ENCODE measurements at regions not wholly inside any gene's neighbourhood (a gene's known extent, or its start where the extent isn't known, plus 50 kb on each side); places are given as distances from the start of the nearest gene placed in this dataset.

DNA sequence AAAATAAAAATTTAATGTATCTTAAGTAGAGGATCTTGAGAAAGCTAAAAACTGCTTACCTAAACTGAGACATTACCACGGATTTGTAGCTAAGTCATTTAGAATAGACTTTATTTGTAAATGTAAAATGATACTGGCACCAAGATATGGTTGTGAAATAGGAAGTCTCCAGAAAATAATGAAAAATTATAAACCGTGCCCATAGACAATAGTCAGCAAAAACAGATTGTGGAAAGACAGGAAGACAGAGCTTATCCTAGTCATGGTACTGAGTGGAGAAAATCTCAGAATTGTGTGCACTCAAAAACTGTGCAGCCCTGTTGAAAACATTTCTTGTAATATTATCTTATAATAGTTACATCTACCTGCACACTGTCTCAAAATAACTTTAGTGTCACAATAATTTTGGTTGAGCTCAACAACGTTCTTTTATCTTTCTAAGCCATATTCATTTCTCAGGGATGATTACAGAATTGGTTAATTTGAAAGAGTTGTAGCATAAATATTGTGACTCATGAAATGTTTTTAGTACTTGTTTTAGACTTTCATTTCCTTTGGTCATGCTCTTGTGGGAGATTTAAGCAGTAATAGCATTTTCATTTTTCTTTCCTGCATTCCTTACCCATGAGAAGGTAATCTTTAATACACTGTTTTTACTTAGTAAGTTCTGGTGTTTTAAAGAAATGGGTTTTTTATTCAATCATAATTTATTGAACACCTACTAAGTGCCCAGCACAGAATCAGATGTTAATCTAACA is 174.5 kb downstream of the SOX4 start:
- H3K4me1 Mint-ChIP-seq (ENCODE audit: low read depth, unreplicated experiment): peaks cover 49% of the 10 kb centered on the region
- no peak for DNase-seq

DNA sequence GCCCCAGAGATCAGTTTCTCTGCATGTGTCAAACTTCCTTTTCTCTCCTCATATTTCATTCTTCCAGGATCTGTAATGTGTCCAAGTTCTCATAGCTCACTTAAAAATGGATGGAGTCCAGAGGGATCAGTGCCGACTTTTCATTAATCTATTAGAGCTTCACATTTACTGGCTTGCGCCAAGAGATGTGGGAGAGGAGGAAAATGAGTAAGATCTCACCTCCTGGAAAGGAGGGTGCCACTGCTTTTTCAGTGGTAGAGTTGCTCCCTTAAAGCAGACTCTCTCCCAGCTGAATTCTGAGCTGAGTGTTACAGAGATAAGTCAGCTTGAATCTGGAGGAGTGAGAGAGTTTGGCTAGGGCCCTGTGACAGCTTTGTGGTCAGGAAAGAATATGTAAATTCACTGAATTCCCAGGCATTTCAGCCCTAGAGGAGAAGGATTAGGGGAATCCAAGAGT is 175.9 kb downstream of the SOX4 start:
- TF ChIP-seq, protein P1, sequence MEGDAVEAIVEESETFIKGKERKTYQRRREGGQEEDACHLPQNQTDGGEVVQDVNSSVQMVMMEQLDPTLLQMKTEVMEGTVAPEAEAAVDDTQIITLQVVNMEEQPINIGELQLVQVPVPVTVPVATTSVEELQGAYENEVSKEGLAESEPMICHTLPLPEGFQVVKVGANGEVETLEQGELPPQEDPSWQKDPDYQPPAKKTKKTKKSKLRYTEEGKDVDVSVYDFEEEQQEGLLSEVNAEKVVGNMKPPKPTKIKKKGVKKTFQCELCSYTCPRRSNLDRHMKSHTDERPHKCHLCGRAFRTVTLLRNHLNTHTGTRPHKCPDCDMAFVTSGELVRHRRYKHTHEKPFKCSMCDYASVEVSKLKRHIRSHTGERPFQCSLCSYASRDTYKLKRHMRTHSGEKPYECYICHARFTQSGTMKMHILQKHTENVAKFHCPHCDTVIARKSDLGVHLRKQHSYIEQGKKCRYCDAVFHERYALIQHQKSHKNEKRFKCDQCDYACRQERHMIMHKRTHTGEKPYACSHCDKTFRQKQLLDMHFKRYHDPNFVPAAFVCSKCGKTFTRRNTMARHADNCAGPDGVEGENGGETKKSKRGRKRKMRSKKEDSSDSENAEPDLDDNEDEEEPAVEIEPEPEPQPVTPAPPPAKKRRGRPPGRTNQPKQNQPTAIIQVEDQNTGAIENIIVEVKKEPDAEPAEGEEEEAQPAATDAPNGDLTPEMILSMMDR (IDR thresholded peaks at IDR 0.05; ENCODE audit: unreplicated experiment): no peak
- CTCF ChIA-PET: interaction anchor here (0.6 to 1.1 kb wide), 2 partner anchors 10 to 1276 kb away, joined by 3 to 4 read pairs; no protein-coding TSS in a partner anchor
- no TSS peak for BruUV-seq (replicated peaks)
- Mint-ChIP-seq H3K4me3 (ENCODE audit: low read depth, unreplicated experiment) (no peak overlapping the region), H3K27ac (ENCODE audit: unreplicated experiment) (peak overlapping the region; percentile 4), H3K4me1 (ENCODE audit: low read depth, unreplicated experiment) (peaks cover 49% of the 10 kb centered on the region), H3K27me3 (ENCODE audit: unreplicated experiment) (no peaks in the 10 kb centered on the region), H3K36me3 (ENCODE audit: insufficient read depth, unreplicated experiment) (peaks cover 4% of the 10 kb centered on the region), H3K9me3 (ENCODE audit: low read depth, unreplicated experiment) (no peaks in the 10 kb centered on the region)
- no peak for DNase-seq
- intact Hi-C loops (cut with micrococcal nuclease; ENCODE audit: unreplicated experiment): no loop called here

More for the DNA sequence above, 174.5 kb downstream of the SOX4 start:
- intact Hi-C loops (cut with micrococcal nuclease; ENCODE audit: unreplicated experiment): no loop called here
- TF ChIP-seq, protein P1 (IDR thresholded peaks at IDR 0.05; ENCODE audit: unreplicated experiment): no peak
- BruUV-seq (replicated peaks): no TSS peak
- Mint-ChIP-seq H3K27me3 (ENCODE audit: unreplicated experiment) (no peaks in the 10 kb centered on the region), H3K9me3 (ENCODE audit: low read depth, unreplicated experiment) (no peaks in the 10 kb centered on the region), H3K36me3 (ENCODE audit: insufficient read depth, unreplicated experiment) (peaks cover 4% of the 10 kb centered on the region), H3K4me3 (ENCODE audit: low read depth, unreplicated experiment) (no peak overlapping the region), H3K27ac (ENCODE audit: unreplicated experiment) (no peak overlapping the region)
- CTCF ChIA-PET: interaction anchor here (0.6 kb wide), 1 partner anchor 264 kb away, joined by 3 read pairs; no protein-coding TSS in a partner anchor

DNA sequence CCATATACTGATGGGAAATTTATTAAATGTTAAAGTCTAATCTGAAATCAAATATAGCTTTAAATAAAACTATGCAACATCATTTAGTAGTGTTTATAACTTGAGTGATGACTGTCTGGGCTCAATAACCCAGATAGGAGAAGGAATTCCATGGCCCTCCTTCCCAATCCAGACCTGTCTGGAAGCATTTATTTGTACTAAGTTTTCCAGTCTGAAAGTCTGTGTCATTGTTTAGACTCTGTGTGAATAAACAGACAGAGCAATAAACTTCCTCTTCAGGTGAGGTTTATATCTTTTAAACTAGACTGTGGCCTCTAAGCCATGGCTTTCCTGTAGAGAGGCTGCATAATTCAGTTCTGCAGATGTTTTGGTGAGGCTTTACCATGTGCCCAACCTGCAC is 176.4 kb downstream of the SOX4 start:
- CTCF ChIA-PET: interaction anchor here (1.1 kb wide), 1 partner anchor 10 kb away, joined by 4 read pairs; no protein-coding TSS in a partner anchor

DNA sequence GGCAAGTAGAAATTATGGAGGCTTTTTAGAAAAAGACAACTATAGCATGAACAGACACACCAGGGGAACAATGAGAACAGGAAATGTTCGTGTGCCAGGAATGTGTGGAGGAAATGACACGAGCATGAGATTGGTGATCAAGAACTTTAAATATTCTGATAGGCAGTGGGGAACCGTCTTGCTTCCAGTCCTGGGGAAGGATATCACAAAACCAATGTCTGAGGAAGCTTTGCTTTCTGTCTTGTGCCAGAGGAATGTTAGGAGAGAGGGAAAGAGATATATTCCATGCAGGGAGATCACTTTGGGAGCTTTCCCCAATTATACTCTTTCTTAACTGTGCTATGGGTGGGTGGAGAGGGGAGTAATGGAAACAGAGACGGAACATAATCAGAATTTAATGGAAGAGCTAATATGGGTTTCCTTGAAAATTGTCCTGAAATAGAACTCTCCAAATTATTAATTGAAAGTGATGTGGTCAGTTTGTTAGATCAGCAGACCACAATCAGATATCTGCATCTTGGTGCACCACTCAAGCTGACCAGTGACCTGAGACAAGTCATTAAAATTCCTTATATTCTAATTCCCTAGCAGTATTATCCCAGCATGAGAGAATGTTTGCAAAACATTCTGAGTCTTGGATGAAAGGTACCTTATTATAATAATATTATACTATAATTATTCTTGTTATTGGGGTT is 178.2 kb downstream of the SOX4 start:
- Mint-ChIP-seq H3K9me3 (ENCODE audit: low read depth, unreplicated experiment) (no peaks in the 10 kb centered on the region), H3K4me3 (ENCODE audit: low read depth, unreplicated experiment) (no peak overlapping the region), H3K36me3 (ENCODE audit: insufficient read depth, unreplicated experiment) (no peaks in the 10 kb centered on the region), H3K27ac (ENCODE audit: unreplicated experiment) (no peak overlapping the region), H3K27me3 (ENCODE audit: unreplicated experiment) (no peaks in the 10 kb centered on the region), H3K4me1 (ENCODE audit: low read depth, unreplicated experiment) (peaks cover 27% of the 10 kb centered on the region)
- CTCF ChIA-PET: interaction anchor here (0.6 kb wide), 1 partner anchor 175 kb away, joined by 3 read pairs; no protein-coding TSS in a partner anchor
- intact Hi-C loops (cut with micrococcal nuclease; ENCODE audit: unreplicated experiment): no loop called here
- BruUV-seq (replicated peaks): no TSS peak
- no peak for DNase-seq
- TF ChIP-seq, protein P1 (IDR thresholded peaks at IDR 0.05; ENCODE audit: unreplicated experiment): no peak

More for the DNA sequence above, 176.4 kb downstream of the SOX4 start:
- TF ChIP-seq, protein P1 (IDR thresholded peaks at IDR 0.05; ENCODE audit: unreplicated experiment): no peak
- no peak for DNase-seq
- intact Hi-C loops (cut with micrococcal nuclease; ENCODE audit: unreplicated experiment): no loop called here
- H3K27me3 Mint-ChIP-seq (ENCODE audit: unreplicated experiment): no peaks in the 10 kb centered on the region
- no peak overlapping the region for H3K27ac Mint-ChIP-seq (ENCODE audit: unreplicated experiment)
- peaks cover 4% of the 10 kb centered on the region for H3K36me3 Mint-ChIP-seq (ENCODE audit: insufficient read depth, unreplicated experiment)
- BruUV-seq (replicated peaks): no TSS peak
- no peak overlapping the region for H3K4me3 Mint-ChIP-seq (ENCODE audit: low read depth, unreplicated experiment)
- no peaks in the 10 kb centered on the region for H3K9me3 Mint-ChIP-seq (ENCODE audit: low read depth, unreplicated experiment)
- peaks cover 43% of the 10 kb centered on the region for H3K4me1 Mint-ChIP-seq (ENCODE audit: low read depth, unreplicated experiment)

Data from Calu3 (cell line).